Activated T-helper 1 cell treated with Interleukin-2 at 50 U/mL for 16 hours (primary cell): ENCODE measurements at regions not wholly inside any gene's neighbourhood (a gene's known extent, or its start where the extent isn't known, plus 50 kb on each side); places are given as distances from the start of the nearest gene placed in this dataset.

Experiments used
- DNase-seq: peaks from one replicate; pipeline ENCODE4 v3.0.0-alpha.2; 2020; ENCODE audit warnings: low read depth

DNA sequence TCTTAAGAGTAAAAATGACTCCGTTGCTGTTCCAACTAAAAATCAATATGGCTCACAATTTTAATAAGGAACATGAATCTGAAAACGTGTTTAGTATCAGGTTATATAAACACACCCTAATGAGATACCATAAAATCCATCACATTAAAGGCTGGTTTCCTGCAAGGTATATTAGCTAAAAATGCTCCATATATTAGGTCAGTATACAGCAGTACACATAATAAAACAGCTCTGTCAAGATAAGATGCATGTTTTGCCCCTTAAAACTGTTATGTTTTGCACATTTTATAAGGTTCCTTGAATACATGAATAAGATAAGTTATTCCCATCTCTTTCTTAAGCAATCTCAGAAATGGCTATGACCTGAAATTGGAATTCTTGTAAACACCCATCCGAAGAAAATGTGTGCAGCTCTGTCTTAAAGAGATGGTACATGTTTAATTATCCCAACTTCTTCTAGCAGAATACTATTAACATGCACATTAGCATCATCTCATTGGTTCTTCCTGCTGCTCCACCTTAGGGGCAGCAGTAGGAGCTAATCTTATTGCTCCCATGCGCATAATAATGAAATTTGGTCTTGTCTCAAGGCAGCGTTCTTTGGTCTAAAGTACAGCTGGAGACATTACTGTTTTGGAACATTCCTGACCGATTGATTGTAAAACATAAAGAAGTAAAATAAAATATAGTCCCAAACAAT, 836.1 kb upstream of the FANCL start:
- DNase-seq = no peak

DNA sequence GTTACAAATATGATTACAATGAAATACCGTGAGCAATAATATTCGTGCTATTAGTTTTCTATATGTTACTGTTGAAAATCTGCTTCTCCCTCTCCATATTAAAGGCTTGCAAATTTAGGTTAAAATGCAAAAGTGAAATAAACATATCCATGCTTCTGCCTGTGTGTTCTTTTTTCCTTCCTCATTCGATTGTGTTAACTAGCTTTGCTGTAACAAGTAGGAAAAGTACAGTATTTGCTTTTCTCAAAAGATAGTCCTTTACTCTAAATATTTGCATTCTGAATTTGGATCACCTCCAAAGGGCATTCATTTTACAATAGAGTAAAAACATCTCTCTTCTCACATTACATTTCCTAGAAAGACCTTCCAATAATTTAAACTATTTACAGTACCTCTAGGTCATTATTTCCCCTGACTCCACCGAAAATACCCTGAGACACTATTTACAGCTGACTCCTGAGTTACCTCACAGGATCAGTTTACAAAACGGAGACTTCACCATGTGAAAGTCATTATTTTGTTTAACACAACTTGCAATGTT, 835.0 kb upstream of the FANCL start:
- DNase-seq = no peak

DNA sequence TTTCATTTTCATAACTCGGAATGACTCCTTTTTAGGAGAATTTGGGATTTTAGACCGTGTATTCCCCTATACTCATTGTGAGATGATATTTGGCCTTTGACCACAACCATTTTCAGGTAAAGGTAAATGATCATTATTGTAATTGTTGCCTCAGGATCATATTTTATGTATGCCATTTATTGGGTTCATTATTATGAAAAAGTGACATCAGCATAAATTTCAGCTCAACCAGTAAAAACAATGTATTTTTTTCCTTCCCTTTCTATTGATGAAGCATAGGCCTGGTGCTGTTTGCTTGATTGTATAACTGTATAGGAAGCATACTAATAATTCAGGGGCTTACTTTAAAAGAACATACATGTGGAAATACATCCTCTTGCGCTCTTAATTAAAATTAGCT, 832.9 kb upstream of the FANCL start:
- no peak for DNase-seq

DNA sequence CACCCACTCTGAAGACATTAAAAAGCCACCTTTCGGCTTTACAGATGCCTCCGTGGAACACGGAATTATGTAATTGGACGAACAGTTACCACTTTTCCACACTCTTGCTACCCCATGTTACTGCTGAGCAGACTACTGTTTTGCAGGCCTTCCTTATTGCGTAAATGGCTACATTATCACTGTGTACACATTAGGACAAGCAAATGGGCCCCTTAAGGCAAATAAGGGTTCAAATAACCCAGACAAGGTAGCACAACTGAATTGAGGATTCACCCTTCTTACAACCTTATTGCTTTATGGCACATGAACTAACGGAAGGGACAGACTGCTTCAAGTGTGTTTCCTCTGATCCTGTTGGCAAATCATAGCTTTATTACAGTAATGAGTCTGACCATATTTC, 832.2 kb upstream of the FANCL start:
- DNase-seq = no peak

DNA sequence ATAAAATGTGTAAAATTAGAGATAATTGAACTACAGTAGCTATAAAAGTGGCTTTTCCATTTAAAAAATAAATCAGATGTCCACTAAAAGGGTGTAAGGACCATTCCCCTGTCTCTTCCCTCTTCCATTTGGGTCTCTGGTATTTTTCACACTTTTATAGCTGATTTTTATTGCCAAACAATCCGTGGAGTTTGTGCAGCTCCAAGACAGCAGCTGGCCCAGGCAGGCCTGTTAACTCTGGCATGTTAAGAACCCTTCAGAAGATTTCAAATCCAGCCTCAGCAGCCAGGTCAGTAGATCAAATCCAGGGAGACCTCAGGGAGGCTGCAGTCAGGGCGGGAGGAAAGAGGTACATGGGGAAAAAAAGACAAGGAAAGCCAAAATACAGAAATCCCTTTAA, 827.1 kb upstream of the FANCL start:
- DNase-seq = no peak

DNA sequence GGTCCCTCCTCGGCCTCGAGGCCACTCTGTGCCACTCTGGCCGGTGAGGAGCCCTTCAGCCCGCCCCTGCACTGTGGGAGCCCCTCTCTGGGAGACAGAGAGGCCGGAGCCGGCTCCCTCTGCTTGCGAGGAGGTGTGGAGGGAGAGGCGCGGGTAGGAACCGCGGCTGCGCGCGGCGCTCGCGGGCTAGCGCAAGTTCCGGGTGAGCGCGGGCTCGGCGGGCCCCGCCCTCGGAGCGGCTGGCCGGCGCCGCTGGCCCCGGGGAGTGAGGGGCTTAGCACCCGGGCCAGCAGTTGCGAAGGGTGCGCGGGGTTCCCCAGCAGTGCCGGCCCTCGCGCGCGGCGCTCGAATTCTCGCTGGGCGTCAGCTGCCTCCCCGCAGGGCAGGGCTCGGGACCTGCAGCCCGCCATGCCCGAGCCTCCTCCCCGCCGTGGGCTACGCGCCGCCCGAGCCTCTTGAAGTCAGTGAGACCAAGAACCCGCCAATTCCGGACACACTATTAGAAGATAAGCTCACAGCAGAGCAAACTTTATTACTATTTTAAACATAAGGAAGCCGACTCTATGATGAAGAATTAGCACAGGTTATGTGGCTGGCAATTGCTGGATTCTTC, 825.8 kb upstream of the FANCL start:
- no peak for DNase-seq

DNA sequence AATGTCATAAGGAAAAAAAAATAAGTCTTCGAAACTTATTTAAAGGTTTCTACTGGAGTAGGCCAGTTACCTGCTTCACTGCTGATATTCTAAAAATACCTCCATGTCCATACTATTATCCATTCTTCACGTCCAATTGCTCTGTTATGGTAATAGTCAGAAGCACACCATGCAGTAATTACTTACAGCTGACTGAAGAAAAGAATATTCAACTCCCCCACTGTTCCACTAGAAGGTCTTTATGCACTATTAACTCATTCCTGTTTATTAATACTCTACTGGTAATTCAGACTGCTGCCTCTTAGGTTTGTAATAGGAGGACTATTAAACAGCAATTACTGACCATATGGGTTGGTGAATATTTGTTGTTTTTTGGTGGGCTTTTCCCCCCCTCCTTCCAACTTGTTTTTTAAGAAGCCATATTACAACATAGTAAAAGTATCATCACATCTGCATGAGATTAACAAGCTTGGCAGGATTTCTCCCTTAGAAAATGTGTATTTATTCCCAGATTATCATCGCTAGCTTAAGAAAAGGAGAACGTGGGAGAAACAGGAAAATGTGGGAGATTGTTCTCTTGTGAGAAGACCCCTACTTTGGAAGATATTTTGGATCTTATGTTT, 806.4 kb upstream of the FANCL start:
- no peak for DNase-seq

DNA sequence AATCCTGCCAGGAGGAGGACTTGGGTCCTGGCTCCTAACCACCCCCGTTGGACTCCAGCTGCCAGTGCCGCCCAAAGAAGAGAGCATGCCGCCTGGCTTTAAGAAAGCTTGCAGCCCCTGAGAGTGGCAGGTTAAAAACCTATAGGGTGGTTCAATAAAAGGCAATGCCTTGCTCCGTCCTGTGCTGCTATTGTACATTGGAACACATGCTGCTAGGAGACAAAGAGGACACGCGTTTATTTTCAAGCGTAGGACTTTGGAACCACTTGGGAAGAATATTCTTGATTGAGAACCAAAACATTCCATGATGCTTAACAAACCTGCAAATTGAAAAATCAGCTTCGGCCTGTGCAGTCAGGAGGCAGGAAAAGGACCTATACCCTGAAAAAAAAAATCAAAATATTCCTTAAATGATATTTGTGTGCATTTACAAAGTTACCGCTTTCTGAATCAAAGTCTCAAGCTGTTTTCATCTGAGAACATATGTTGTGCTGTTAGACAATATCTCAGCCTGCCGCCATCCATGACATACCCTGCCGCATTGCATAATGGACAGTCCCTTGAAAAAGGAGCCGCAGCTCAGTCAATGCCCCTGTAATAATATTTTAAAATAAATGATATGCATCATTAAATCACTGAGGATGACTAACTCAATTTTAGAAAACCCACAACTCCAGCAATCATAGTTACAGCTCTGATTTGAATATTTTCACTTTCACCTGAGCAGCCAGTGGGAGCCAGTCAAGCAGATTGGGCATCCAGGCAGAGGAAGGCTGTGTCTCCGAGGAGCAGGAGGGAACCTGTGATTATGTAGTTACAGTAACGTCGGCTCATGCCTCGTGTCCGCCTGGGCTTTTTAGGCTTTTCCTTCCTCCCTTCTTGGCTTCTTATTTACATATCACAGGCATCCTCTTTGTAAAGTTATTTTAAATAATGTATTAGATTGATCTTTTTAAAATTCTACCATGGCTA, 805.6 kb upstream of the FANCL start:
- DNase-seq = no peak

DNA sequence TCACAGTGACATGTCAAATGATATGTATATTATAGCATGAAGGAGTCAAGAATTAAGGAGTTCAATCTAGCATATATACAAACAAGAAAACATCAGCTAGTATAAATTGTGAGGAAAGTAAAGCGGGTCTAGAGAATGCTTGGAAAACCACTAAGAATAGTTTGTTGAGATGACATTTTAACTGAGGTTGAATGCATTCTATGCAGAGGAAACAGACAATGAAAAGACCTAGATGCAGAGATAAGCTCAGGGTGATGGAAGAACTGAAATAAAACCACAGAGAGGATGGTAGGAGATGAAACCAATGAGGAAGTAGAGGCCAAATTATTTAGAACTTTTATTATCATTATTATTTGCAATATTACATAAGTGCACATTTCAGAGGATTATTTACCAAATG, 803.6 kb upstream of the FANCL start:
- no peak for DNase-seq

DNA sequence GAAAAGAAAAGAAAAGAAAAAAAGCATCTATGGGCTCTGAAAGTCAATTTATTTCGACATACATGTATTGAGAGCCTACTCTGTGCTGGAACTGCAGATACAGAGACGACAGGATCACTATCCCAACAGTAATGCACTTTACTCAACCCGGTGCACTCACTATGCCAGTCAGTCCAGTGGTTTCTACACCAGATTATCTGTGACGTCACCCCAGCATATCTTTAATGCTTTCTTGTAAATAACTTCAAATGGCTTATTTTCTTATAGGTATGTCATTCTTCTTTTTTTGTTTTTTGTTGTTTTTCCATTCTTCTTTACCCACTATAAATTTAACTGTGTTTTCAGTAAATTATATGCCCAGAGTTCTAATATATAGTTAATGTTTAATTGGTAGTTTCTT, 800.0 kb upstream of the FANCL start:
- DNase-seq = no peak

DNA sequence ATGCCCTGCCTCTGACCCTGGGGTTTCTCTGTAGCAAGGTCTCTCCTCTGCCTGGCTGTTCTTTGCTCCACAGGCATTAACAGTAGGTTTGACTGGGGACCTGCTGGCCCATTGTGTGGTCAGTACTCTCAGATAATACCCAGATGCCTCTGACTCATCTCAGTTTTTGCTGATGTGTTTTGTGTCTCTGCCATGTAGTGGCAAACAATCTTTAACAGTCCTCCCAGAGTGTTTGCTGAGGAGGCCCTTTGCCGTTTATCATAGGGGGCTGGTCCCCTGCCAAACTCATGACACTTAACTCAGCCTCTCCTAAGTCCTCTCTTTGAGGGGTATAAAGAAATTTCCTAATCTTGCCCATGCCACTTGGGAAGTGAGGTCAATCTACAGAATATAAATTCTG, 793.7 kb upstream of the FANCL start:
- no peak for DNase-seq

DNA sequence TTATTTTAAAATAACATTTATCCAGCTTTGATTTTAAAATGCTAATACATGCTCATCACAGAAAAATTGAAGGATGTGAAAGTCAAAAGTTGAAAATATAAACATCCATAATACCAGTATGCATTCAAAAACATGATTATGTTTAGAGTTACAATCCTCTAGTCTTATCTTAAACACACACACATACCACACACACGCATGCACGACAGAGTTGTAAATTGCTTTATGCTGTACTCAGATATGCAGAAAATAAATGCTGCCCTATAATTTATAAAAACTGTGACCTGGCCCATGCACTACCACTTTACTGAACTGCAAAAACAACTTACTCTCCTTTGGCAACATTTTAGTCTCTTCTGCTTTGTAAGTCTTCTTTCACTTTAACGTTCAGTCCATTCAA, 793.0 kb upstream of the FANCL start:
- no peak for DNase-seq

DNA sequence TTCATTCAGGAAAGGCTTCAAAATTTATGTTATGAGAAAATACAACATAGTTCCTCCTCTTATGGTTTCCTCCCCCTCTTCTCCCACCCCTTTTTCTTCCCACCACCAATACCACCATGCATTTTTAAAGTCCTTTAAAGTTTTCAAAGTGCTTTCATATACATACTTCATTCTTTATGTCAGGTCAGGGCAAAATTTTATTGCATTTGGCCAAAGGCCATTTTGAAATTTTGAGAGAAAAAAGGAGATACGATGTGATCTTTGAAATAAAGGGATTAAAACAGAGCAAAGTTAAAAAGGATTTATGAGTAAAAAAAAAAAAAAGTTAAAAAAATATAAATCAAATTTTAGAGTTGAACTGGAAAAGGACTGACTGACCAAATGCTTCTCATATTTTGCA, 792.5 kb upstream of the FANCL start:
- no peak for DNase-seq

DNA sequence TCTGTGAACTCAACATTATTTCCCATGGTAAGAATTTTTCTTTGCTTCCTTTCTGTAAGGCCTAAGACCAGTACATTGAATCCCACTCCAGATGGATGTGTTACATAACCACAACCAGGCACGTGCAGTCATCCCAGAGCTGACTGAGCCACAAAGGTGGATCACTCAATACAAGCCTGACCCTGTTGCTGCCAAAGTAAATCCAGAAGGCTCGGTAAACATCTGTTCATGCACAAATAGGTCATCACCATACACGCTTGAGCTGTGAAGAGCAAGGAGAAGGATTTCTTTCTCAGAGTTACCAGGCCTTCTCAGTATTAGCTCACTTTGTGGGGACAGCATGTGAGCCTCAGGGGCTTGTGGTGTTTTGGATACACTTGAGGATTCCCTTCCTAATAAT, 791.4 kb upstream of the FANCL start:
- no peak for DNase-seq

DNA sequence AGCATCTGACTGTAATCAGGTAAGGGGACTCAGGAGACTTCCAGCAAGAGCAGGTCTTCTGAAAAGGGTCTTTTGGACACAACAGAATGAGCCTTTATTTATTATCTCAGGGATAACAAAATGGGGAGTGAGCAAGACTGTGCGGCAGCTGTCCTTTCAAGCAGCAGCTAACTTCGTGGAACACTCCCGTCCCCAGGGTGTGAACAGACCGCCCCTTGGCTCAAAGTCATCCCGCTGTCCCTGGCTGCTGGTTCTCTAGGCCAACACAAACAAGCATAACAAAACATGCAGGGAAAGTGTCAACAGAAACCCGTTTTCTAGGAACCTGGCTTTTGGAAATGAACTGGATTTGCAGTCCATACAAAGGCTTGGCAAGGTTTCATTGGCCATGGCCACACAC, 787.9 kb upstream of the FANCL start:
- DNase-seq = no peak

DNA sequence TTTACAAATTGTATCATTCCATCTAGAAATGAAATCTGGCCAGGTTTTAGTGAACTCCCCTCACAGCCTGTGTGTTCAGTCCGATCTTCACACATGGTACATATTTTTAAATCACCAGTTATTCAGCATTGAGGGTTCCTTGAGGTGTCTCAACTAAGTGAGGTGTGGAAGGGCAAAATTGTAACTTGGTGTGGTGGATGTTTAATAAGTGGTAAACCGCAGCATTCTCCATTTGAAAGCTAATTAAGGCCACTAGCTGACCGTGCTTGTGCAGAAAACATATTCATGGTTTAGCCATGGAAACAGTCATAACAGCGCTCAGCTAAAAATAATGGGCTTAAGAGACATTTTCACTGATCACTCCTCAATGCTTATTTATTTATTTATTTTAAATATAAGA, 786.2 kb upstream of the FANCL start:
- DNase-seq = no peak

DNA sequence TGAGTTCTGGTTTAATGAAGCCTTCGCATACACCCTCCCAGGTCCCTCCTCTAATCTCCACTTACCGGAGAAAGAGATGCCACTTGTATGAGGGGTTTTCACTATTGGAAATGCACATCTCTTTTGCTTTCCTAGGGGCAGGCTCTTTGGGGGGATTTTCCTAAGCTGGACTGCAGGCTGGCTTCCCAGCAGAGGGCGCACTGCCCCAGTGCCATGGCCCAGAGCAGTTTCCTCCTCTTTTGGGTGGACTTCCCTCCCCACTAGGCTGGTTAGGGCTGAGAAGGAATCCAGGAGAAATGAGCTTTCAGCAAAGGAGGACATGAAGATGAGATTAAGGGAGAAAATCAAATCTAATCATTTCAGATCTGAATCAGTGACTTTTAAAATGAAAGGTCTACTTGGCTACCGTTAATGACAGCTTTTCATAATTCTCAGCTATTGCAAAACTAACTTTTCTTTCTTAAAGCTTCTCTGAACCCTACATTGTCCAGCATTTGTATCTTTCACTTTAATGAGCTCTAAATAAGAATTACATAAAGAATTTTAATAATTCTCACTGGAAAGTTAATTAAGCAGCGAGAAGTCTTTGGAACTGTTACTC, 784.1 kb upstream of the FANCL start:
- DNase-seq = no peak

DNA sequence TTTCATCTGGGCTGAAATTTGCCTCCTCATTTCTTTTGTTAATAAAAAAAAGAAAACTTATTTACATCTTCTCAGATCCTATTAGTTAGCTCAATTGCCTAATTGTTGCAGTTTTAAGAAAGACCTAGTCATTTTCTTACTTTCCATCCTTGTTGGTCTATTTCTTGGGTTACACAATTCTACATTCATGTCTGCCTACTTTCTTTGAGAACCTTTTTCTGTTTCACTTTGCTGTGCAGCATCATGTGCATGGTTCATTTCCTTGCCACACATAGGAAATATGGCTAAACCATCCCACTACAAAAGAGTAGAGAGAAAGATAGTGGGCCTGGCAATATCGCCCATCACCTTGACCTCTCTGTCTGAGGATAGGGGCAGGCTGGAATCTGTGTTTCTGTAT, 780.7 kb upstream of the FANCL start:
- DNase-seq = no peak

DNA sequence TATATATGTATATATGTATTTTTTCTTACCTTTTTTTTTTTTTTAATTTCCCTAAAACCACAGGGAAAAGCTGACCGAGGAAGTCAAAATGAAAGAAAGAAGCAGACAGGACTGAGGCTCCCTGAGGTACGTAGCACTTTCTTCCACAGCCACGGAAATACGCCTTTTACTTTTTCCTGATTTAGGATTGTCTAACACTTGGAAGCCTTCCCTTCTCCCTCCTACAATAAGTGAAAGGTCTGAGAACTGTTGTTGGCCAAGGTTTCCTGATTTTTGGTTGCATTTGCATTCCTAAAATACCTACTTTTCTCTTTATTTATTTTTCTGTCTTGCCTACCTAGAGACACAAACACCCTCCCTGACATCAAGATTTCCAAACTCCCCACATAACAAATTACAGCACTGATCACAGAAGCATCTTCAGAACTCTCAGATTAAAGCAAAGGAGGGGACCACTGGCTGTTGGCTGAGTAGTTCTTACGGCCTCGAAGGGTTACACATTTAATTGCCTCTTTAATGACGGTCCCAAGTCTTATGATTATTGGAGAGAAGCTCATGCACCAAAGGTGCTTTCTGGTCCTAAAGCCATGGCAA, 778.5 kb upstream of the FANCL start:
- DNase-seq = no peak

DNA sequence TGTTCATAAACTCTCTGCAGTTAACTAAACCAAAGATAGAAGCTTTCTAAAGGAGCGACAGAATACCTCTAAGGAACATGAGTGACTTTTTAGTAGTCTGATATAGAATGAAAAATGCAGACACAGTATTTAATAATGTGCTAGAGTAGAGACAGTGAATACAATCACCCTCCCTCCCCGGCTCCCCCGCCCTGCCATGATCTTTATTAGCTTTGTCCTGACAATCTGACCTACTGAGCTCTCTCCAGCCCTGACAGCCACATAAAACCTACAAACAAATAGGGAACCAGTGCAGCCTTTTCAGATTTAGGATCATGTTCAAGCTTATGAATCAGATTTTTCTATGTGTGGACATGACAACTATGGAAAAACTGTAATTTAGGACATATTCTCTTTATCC, 777.6 kb upstream of the FANCL start:
- DNase-seq = no peak

DNA sequence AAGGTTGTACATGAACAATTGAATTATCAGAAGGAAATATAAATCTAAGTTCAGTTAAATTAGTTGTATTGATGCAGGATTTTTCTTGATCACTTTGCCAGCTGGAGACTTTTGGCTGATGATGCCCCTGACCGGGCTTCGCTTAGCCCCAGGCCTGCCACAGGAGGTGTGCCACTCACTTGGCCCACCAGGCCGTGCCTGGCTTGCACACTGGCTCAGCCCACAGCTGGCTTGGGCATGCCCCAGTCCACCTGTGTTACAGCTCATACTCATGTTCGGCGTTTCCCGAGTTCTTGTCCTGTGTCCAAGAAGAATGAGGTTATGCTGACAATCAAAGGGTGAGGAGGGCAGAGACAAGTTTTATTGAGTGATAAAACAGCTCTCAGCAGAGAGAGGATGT, 773.9 kb upstream of the FANCL start:
- no peak for DNase-seq

DNA sequence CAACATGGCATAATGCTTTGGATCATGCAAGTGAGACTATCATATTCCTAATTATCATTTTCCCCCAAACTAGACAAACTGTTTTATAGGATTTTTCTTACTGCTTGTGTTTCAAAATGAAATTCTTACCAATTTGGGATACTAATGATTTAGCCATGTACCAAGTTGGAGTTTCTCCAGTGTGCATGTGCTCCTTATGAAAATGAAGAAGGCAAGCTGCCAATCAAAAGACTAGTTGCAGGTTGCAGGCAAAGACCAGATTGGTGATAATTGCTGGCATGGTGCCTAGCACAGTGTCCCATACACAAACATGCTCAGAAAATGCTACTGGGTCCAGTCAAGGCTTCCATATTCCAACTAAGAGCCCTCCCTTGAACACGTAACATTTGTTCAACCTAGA, 771.8 kb upstream of the FANCL start:
- no peak for DNase-seq
